Gastrocnemius medialis (tissue), 4 donors: ENCODE measurements at regions not wholly inside any gene's neighbourhood (a gene's known extent, or its start where the extent isn't known, plus 50 kb on each side); places are given as distances from the start of the nearest gene placed in this dataset.
"Not testable (repeated sequence)": the region's sequence is repeated elsewhere in the genome, so short reads cannot be mapped to it uniquely, and the experiment has no call there.

Experiments used
- ATAC-seq, 2 donors: fragments of 150-250 bp; one replicate each; pipeline ENCODE4 v1.9.1; 2016
- DNase-seq, 2 donors: peaks; one replicate each; pipeline ENCODE4 v3.0.0-alpha.2; 2019
- H3K27ac ChIP-seq, 4 donors: fragments of 200-600 bp; sonication (generic); 1 replicate in 1 of 4; 2 replicates in 3 of 4; pipeline ENCODE4 v1.5.1; 2016 to 2018; ENCODE audit warnings: mild to moderate bottlenecking in 2 of 4, moderate library complexity in 1 of 4
- H3K27me3 ChIP-seq, 3 donors: fragments of 200-600 bp; sonication (generic) in 2 of 3; 1 replicate in 1 of 3; 2 replicates in 2 of 3; pipeline versions ENCODE4 v1.5.1 to v1.6.0; 2016 to 2019; ENCODE audit warnings: mild to moderate bottlenecking in 1 of 3, moderate library complexity in 1 of 3
- H3K36me3 ChIP-seq, 2 donors: fragments of 200-600 bp; sonication (generic) in 1 of 2; one replicate each; pipeline ENCODE4 v1.5.1; 2017 to 2018
- H3K4me1 ChIP-seq, 2 donors: fragments of 200-600 bp; sonication (generic) in 1 of 2; one replicate each; pipeline ENCODE4 v1.5.1; 2016 to 2017; ENCODE audit warnings: mild to moderate bottlenecking in 2 of 2
- H3K4me3 ChIP-seq, 4 donors: fragments of 200-600 bp; sonication (generic) in 3 of 4; 1 replicate in 1 of 4; 2 replicates in 3 of 4; pipeline ENCODE4 v1.5.1; 2016 to 2019; ENCODE audit warnings: mild to moderate bottlenecking in 2 of 4
- H3K9me3 ChIP-seq, 3 donors: fragments of 200-600 bp; sonication (generic) in 2 of 3; 1 replicate in 1 of 3; 2 replicates in 2 of 3; pipeline ENCODE4 v1.5.1; 2016 to 2019
- POLR2A ChIP-seq, 2 donors: fragments of 450-650 bp; IDR thresholded peaks; one replicate each; pipeline ENCODE4 v1.6.1; 2017; ENCODE audit warnings: antibody characterized with exemption in 2 of 2, mild to moderate bottlenecking in 2 of 2, moderate library complexity in 2 of 2
- in situ Hi-C, 4 donors: fragments of 200-750 bp; cut with MboI; loops; one replicate each; pipeline versions ENCODE4 v1.15.0 to v1.8.0; 2017; ENCODE audit warnings: low sequenced_read_pairs in 4 of 4
- intact Hi-C: fragments of 100-400 bp; cut with DNase I; formaldehyde crosslinking; loops from one replicate; pipeline ENCODE4 v1.15.1; 2023; ENCODE audit warnings: low total_unique reads
- TF ChIP-seq, protein P1 (sequence below), 5 experiments: fragments of 450-650 bp in 3 of 5; fragments of 200-600 bp in 2 of 5; sonication (generic) in 2 of 5; IDR thresholded peaks in 4 of 5; conservative IDR thresholded peaks in 1 of 5; 1 replicate in 4 of 5; 2 replicates in 1 of 5; pipeline ENCODE4 v1.5.1; 2016 to 2019; ENCODE audit warnings: antibody characterized with exemption in 5 of 5, mild to moderate bottlenecking in 3 of 5, moderate library complexity in 3 of 5

- DNase-seq (no peak), ATAC-seq (no peak)
- Histone ChIP-seq H3K9me3 (no peaks in the 10 kb centered on the region), H3K36me3 (no peaks in the 10 kb centered on the region), H3K4me1 (peaks cover 0 to 3% of the 10 kb centered on the region in 2 donors), H3K27me3 (no peaks in the 10 kb centered on the region), H3K4me3 (no peak overlapping the region), H3K27ac (no peak overlapping the region)
- intact Hi-C loops (no loop called here), in situ Hi-C loops (no loop called here)
- no peak for TF ChIP-seq POLR2A (IDR thresholded peaks at IDR 0.05)
- TF ChIP-seq, protein P1, sequence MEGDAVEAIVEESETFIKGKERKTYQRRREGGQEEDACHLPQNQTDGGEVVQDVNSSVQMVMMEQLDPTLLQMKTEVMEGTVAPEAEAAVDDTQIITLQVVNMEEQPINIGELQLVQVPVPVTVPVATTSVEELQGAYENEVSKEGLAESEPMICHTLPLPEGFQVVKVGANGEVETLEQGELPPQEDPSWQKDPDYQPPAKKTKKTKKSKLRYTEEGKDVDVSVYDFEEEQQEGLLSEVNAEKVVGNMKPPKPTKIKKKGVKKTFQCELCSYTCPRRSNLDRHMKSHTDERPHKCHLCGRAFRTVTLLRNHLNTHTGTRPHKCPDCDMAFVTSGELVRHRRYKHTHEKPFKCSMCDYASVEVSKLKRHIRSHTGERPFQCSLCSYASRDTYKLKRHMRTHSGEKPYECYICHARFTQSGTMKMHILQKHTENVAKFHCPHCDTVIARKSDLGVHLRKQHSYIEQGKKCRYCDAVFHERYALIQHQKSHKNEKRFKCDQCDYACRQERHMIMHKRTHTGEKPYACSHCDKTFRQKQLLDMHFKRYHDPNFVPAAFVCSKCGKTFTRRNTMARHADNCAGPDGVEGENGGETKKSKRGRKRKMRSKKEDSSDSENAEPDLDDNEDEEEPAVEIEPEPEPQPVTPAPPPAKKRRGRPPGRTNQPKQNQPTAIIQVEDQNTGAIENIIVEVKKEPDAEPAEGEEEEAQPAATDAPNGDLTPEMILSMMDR (IDR thresholded peaks at IDR 0.05 in 4 of 5, conservative IDR thresholded peaks at IDR 0.05 in 1 of 5), result no peak
Observed at GRCh38 chr15:77881950-77882349, 195.6 kb downstream of the TBC1D2B start.

DNA sequence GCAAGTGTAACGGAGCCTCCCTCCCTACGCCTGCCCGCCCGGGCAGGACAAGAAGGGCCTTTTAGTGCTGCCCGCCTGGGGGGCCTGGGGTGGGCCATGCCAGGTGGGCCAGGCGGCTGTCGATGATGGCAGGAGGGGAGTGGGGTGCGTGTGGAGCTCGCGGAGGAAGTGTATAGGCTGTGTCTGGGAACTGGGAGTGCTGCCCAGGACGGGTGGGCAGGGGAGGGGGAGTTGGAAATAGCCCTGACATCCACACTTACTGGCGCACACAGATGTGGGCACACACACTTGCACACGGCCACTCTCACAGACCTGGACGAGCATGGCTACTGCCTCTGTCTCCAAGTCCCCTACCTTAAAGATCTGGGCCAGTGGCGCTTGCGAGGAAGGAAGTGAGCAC is 196.0 kb downstream of the TBC1D2B start:
- DNase-seq, in situ Hi-C loops, H3K27ac ChIP-seq, H3K4me3 ChIP-seq, H3K9me3 ChIP-seq, H3K4me1 ChIP-seq, H3K36me3 ChIP-seq, intact Hi-C loops, H3K27me3 ChIP-seq, ATAC-seq: not testable (repeated sequence)

DNA sequence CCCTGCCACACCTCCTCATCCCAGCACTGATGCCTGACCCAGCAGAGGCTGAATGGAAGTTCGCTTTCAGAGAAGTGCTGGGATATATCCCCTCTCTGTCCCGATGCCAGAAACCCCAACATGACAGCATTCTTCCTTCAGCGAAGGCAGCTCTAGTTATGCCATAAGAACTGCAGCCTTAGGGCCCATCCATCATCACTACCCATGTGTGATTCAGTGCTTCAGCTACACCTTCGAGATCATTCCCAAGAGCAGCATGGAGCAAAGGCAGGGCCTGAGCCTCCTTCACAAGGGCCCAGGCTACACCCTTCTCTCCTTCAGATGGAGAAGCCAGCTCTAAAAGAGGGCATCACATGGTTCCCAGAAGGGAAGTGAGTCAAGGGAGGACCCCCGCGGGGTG is 198.0 kb downstream of the TBC1D2B start:
- H3K9me3 ChIP-seq, H3K4me1 ChIP-seq, intact Hi-C loops, in situ Hi-C loops, DNase-seq, H3K27me3 ChIP-seq, H3K4me3 ChIP-seq, ATAC-seq, H3K36me3 ChIP-seq, H3K27ac ChIP-seq: not testable (repeated sequence)

DNA sequence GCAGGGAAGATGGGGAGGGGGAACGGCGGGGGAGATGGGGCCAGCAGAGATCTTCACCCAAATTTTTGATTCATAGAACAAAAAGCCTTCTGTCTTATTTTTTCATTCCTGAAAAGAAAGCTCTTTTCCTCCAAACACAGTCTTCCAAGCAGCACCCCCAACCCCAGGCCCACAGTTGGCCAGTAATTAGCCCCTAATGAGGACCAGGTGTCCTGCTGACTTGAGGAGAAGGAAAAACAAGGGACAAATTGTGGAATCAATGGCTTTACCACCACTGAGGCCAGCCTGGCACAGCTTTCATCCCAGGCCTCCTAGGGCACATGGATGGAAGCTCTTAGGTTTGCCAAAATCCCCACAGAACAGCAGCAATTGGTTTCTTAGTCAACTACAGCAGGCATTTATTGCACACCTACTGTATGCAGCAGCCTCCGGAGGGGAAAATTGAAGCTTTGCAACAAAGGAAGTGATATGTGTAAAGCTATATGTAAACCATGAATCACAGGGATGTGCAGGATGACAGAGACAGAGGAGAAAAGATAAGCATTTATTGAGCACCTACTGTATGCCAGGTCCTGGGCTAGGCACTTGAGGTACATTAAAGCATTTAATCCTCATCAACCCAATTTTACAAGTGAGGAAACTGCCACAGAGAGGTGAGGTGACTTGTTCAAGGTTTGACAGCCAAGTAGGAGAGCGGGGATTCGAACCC is 199.5 kb downstream of the TBC1D2B start:
- DNase-seq (no peak), ATAC-seq (no peak)
- in situ Hi-C loops, result no loop called here
- no peaks in the 10 kb centered on the region for H3K4me1 ChIP-seq
- intact Hi-C loops, result no loop called here
- H3K27ac ChIP-seq, result no peak overlapping the region
- H3K36me3 ChIP-seq, result no peaks in the 10 kb centered on the region
- no peaks in the 10 kb centered on the region for H3K27me3 ChIP-seq
- no peak for TF ChIP-seq POLR2A (IDR thresholded peaks at IDR 0.05)
- TF ChIP-seq, protein P1 (IDR thresholded peaks at IDR 0.05 in 4 of 5, conservative IDR thresholded peaks at IDR 0.05 in 1 of 5), result no peak
- H3K4me3 ChIP-seq, result no peak overlapping the region
- H3K9me3 ChIP-seq, result no peaks in the 10 kb centered on the region

DNA sequence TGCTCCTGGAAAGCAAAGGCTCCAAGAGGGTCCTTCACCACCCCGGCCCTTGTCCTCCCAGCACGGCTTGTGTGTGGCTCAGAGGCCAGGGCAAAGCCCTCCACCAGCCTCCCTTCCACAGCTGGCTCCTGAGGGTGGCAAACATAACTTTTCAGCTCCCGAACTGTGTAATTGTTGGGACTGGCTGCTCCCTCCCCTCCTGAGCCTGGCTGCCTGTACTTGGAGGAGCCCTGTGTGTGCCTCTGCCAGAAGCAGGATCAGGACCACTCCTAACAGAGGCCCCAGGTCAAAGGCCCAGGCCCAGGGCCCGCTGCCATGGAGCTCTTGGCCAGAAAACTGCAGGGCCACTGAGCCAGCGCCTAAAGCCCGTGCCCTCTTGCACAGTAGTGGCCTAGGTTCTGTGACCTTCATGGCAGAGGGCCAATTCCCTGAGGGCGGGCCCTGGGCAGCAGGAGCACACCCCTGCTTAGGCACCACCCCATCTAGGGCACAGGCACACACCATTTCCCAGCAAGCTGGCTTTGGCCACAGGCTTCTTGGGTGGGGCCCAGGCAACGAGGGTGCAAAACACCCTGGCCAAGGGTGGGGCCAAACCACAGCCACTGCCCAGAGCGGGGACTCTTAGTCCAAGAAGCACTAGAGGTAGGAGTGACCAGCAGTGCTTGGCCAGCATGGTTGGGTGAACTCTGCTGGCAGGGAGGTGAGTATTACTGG is 201.2 kb downstream of the TBC1D2B start:
- intact Hi-C loops, H3K27me3 ChIP-seq, DNase-seq, H3K36me3 ChIP-seq, H3K9me3 ChIP-seq, H3K4me1 ChIP-seq, in situ Hi-C loops, H3K4me3 ChIP-seq: not testable (repeated sequence)
- peak overlapping the region in 1 of 4 donors; percentile 66 for H3K27ac ChIP-seq
- peak; percentile 63 to 71 for ATAC-seq

- H3K27ac ChIP-seq, H3K4me3 ChIP-seq, DNase-seq, H3K36me3 ChIP-seq, H3K4me1 ChIP-seq, H3K27me3 ChIP-seq, H3K9me3 ChIP-seq, ATAC-seq, in situ Hi-C loops, intact Hi-C loops: not testable (repeated sequence)
- TF ChIP-seq, protein P1 (IDR thresholded peaks at IDR 0.05 in 4 of 5, conservative IDR thresholded peaks at IDR 0.05 in 1 of 5), result peak in 3 of 5 experiments; percentile 15 to 57 (median 27)
Observed at GRCh38 chr15:77875066-77875721, 202.3 kb downstream of the TBC1D2B start.
